GM12878 (cell line): ENCODE measurements at regions not wholly inside any gene's neighbourhood (a gene's known extent, or its start where the extent isn't known, plus 50 kb on each side); places are given as distances from the start of the nearest gene placed in this dataset.

Source experiments
- ATAC-seq: fragments of 200-7000 bp; cut with Tn5 transposase; 3 replicates; pipeline ENCODE4 v1.9.1; 2020; ENCODE audit warnings: mild to moderate bottlenecking, moderate library complexity
- BruUV-seq: library from RNA; stranded (reverse); fragments of 400-500 nt; replicated peaks from 2 replicates; lab custom pipeline; 2021; lab: Mats Ljungman, UMichigan
- CTCF ChIA-PET: fragments of 300-600 bp; sonication (Branson Sonifier 250); formaldehyde crosslinking; extraction: SDS; loops from one replicate; lab custom pipeline; 2021; ENCODE audit warnings: inconsistent platforms; lab: Yijun Ruan, JAX
- POLR2A ChIA-PET: fragments of 350-600 bp; formaldehyde crosslinking; extraction: SDS; loops from one replicate; lab custom pipeline; 2021; ENCODE audit warnings: inconsistent platforms; lab: Charles Lee
- RAD21 ChIA-PET: fragments of 300-600 bp; sonication (Branson Sonifier 250); formaldehyde crosslinking; loops from one replicate; lab custom pipeline; 2023; ENCODE audit warnings: antibody characterized with exemption; ENCODE audit not compliant: unreplicated experiment; lab: Charles Lee
- SMC1A ChIA-PET: fragments of 300-600 bp; sonication (Branson Sonifier 250); formaldehyde crosslinking; loops from one replicate; lab custom pipeline; 2023; ENCODE audit not compliant: unreplicated experiment, uncharacterized antibody; lab: Charles Lee
- DNase-seq: peaks from one replicate; pipeline ENCODE4 v3.0.0-alpha.2; 2011; ENCODE audit warnings: low read depth, low spot score
- FAIRE-seq: peaks from 3 replicates; lab custom pipeline; 2011; peaks lifted over from hg19 to GRCh38; lab: Jason Lieb, UNC
- H2AFZ ChIP-seq: 2 replicates; pipeline ENCODE4 v1.6.0; 2011; ENCODE audit warnings: low read depth, low read length, control low read depth; ENCODE audit not compliant: control insufficient read depth
- H3K27ac ChIP-seq: 2 replicates; pipeline ENCODE4 v1.5.1; 2011; ENCODE audit warnings: control low read depth; ENCODE audit not compliant: control insufficient read depth, insufficient read depth
- H3K27me3 ChIP-seq, 2 experiments: replicated peaks in 1 of 2; 2 replicates each; pipeline versions ENCODE4 v1.6.0 to v1.6.1; 2011; ENCODE audit warnings: low read length in 1 of 2; ENCODE audit not compliant: control insufficient read depth in 2 of 2, insufficient read depth in 2 of 2
- H3K36me3 ChIP-seq, 2 experiments: 2 replicates each; pipeline ENCODE4 v1.5.1; 2011; ENCODE audit warnings: low read length in 1 of 2; ENCODE audit not compliant: control insufficient read depth in 2 of 2, insufficient read depth in 2 of 2
- H3K4me1 ChIP-seq: 2 replicates; pipeline ENCODE4 v1.6.1; 2011; ENCODE audit warnings: mild to moderate bottlenecking, low read length, moderate library complexity, mixed read lengths; ENCODE audit not compliant: control insufficient read depth, insufficient read depth
- H3K4me2 ChIP-seq: 2 replicates; pipeline ENCODE4 v1.6.0; 2011; ENCODE audit warnings: control low read depth; ENCODE audit not compliant: control insufficient read depth, insufficient read depth
- H3K4me3 ChIP-seq: fragments of 200-600 bp; sonication (generic); 2 replicates; pipeline ENCODE4 v1.5.1; 2016
- H3K79me2 ChIP-seq: 2 replicates; pipeline ENCODE4 v1.6.0; 2011; ENCODE audit warnings: low read length; ENCODE audit not compliant: control insufficient read depth, insufficient read depth
- H3K9ac ChIP-seq: 2 replicates; pipeline ENCODE4 v1.8.0; 2011; ENCODE audit warnings: low read length, control low read depth, mixed read lengths; ENCODE audit not compliant: control insufficient read depth, insufficient read depth
- H3K9me3 ChIP-seq: replicated peaks from 3 replicates; pipeline ENCODE4 v1.5.1; 2011; ENCODE audit warnings: mild to moderate bottlenecking, low read length; ENCODE audit not compliant: control insufficient read depth, insufficient read depth
- H4K20me1 ChIP-seq: 2 replicates; pipeline ENCODE4 v1.6.0; 2011; ENCODE audit not compliant: control insufficient read depth, insufficient read depth
- E2F4 ChIP-seq: IDR thresholded peaks from 2 replicates; pipeline ENCODE4 v1.6.1; 2012; ENCODE audit warnings: low read depth, low read length, improper control_type of control experiment
- EP300 ChIP-seq, 2 experiments: fragments of 150-350 bp in 1 of 2; IDR thresholded peaks; 2 replicates each; pipeline ENCODE4 v1.6.1; 2011 to 2012; ENCODE audit warnings: low read depth in 2 of 2, low read length in 2 of 2, borderline replicate concordance in 1 of 2, improper control_type of control experiment in 1 of 2, inconsistent platforms in 1 of 2; ENCODE audit not compliant: control insufficient read depth in 1 of 2
- FOS ChIP-seq: IDR thresholded peaks from 3 replicates; pipeline ENCODE4 v1.6.1; 2011; ENCODE audit warnings: borderline replicate concordance; ENCODE audit not compliant: insufficient read length; ENCODE audit errors: extremely low read depth
- HDAC6 ChIP-seq: fragments of 200-600 bp; sonication (generic); IDR thresholded peaks from one replicate; pipeline ENCODE4 v1.8.0; 2017; ENCODE audit warnings: antibody characterized with exemption; ENCODE audit not compliant: unreplicated experiment
- IKZF1 ChIP-seq: fragments of 450-650 bp; conservative IDR thresholded peaks from 2 replicates; pipeline ENCODE4 v1.6.1; 2017; ENCODE audit warnings: antibody characterized with exemption, mild to moderate bottlenecking
- JUNB ChIP-seq: IDR thresholded peaks from 2 replicates; pipeline ENCODE4 v1.6.1; 2016; ENCODE audit warnings: antibody characterized with exemption, mild to moderate bottlenecking
- JUND ChIP-seq: IDR thresholded peaks from 2 replicates; pipeline ENCODE4 v1.6.1; 2012; ENCODE audit warnings: low read depth, mild to moderate bottlenecking, low read length, improper control_type of control experiment, moderate library complexity
- NRF1 ChIP-seq: conservative IDR thresholded peaks from 2 replicates; pipeline ENCODE4 v1.6.1; 2011; ENCODE audit warnings: mild to moderate bottlenecking, low read depth, low read length, improper control_type of control experiment
- POLR2AphosphoS2 ChIP-seq: IDR thresholded peaks from 2 replicates; pipeline ENCODE4 v1.6.1; 2011; ENCODE audit warnings: low read depth, mild to moderate bottlenecking, low read length, improper control_type of control experiment, moderate library complexity
- RAD21 ChIP-seq: IDR thresholded peaks from 2 replicates; pipeline ENCODE4 v1.6.1; 2011; ENCODE audit warnings: mild to moderate bottlenecking, low read depth, low read length, moderate library complexity; ENCODE audit not compliant: insufficient read depth
- SIX5 ChIP-seq: IDR thresholded peaks from 2 replicates; pipeline ENCODE4 v1.6.1; 2011; ENCODE audit warnings: mild to moderate bottlenecking, low read depth, low read length, moderate library complexity; ENCODE audit not compliant: severe bottlenecking
- SMAD5 ChIP-seq: IDR thresholded peaks from 2 replicates; pipeline ENCODE4 v1.6.1; 2016; ENCODE audit warnings: antibody characterized with exemption, low read depth
- SREBF2 ChIP-seq: IDR thresholded peaks from 2 replicates; pipeline ENCODE4 v1.6.1; 2012; ENCODE audit warnings: mild to moderate bottlenecking, low read length
- TBL1XR1 ChIP-seq: IDR thresholded peaks from 2 replicates; pipeline ENCODE4 v1.6.1; 2012; ENCODE audit warnings: low read depth, low read length, improper control_type of control experiment
- TCF3 ChIP-seq: IDR thresholded peaks from 2 replicates; pipeline ENCODE4 v1.6.1; 2012; ENCODE audit warnings: low read depth, mild to moderate bottlenecking, low read length, borderline replicate concordance; ENCODE audit not compliant: insufficient read depth
- TCF7 ChIP-seq: IDR thresholded peaks from 2 replicates; pipeline ENCODE4 v1.6.1; 2014; ENCODE audit warnings: antibody characterized with exemption, borderline replicate concordance
- ZNF217 ChIP-seq: fragments of 450-650 bp; IDR thresholded peaks from 2 replicates; pipeline ENCODE4 v1.6.1; 2017; ENCODE audit warnings: antibody characterized with exemption, mild to moderate bottlenecking
- WGBS: methylation state at CpG from one replicate; pipeline ENCODE4 v1.1.6; 2016; ENCODE audit warnings: low lambda C conversion rate; ENCODE audit not compliant: insufficient replicate concordance, insufficient coverage; ENCODE audit errors: missing lambda C conversion rate; 5-methylcytosine and 5-hydroxymethylcytosine counted together
- in situ Hi-C: fragments of 300-500 bp; cut with MboI; formaldehyde crosslinking; loops from 9 replicates; pipeline ENCODE4 v1.14.3; 2018; ENCODE audit warnings: mixed read lengths
- intact Hi-C: fragments of 100-400 bp; cut with micrococcal nuclease; formaldehyde crosslinking; loops from one replicate; pipeline ENCODE4 v1.14.2; 2022; ENCODE audit not compliant: unreplicated experiment

- H3K9me3 ChIP-seq, result no peaks in the 10 kb centered on the region; the same call in 2 of the 3 replicates
- H4K20me1 ChIP-seq, result no peaks in the 10 kb centered on the region
- TF ChIP-seq SREBF2 (no peak), EP300 (IDR thresholded peaks at IDR 0.05; ENCODE audit: borderline replicate concordance in 1 of 2, control insufficient read depth in 1 of 2, low read depth in 2 of 2, low read length in 2 of 2) (no peak), FOS (no peak), TCF3 (no peak)
- ChIA-PET SMC1A (no interaction called here), RAD21 (no interaction called here), CTCF (interaction anchor here (1.6 kb wide), 1 partner anchor 23 kb away, joined by 6 read pairs; no protein-coding TSS in a partner anchor), POLR2A (no interaction called here)
- no peaks in the 10 kb centered on the region for H3K36me3 ChIP-seq
- H3K27me3 ChIP-seq, result no peaks in the 10 kb centered on the region
- DNase-seq, result no peak
- FAIRE-seq, result no peak
- H3K4me3 ChIP-seq, result no peak overlapping the region
- ATAC-seq, result no peak
- no peak overlapping the region for H3K4me2 ChIP-seq
- no peak overlapping the region for H2AFZ ChIP-seq
- 31% methylated on average over 3 of the region's 3 CpGs for WGBS
- no peak overlapping the region for H3K27ac ChIP-seq
- H3K4me1 ChIP-seq, result no peaks in the 10 kb centered on the region
- in situ Hi-C loops, result no loop called here
- no peaks in the 10 kb centered on the region for H3K79me2 ChIP-seq
- BruUV-seq, result no TSS peak
- intact Hi-C loops, result no loop called here
- H3K9ac ChIP-seq, result no peak overlapping the region
Observed at GRCh38 chr6:154653385-154653784, 79.8 kb upstream of the SCAF8 start.

DNA sequence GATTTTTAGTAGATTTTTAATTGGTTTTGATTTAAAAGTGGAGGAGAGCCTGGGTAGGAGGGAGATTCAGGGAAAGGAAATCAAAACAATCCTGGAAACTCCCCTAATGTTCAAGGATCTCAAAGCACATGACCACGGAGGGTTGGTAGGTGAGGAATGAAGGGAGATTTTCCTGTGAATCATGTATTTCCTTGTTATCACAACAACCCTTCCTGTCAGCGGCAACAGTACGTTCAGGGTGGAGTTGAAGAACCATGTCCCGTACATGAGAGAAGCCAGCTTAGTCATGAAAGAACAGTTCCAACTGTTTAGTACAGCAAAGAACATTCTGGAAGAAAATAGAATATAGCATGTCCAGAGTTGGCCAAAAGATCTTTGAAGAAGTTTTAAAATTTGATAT, 79.4 kb upstream of the SCAF8 start:
- Histone ChIP-seq H2AFZ (no peak overlapping the region), H3K4me3 (no peak overlapping the region), H4K20me1 (no peaks in the 10 kb centered on the region), H3K27me3 (no peaks in the 10 kb centered on the region), H3K4me2 (no peak overlapping the region), H3K9ac (no peak overlapping the region), H3K9me3 (no peaks in the 10 kb centered on the region; the same call in 2 of the 3 replicates), H3K4me1 (no peaks in the 10 kb centered on the region), H3K27ac (no peak overlapping the region), H3K79me2 (no peaks in the 10 kb centered on the region), H3K36me3 (no peaks in the 10 kb centered on the region)
- in situ Hi-C loops, result no loop called here
- ATAC-seq (no peak), DNase-seq (no peak), FAIRE-seq (no peak)
- ChIA-PET SMC1A (interaction anchor here (0.9 kb wide), 1 partner anchor 50 kb away, joined by 3 read pairs; no protein-coding TSS in a partner anchor), POLR2A (no interaction called here), RAD21 (no interaction called here), CTCF (interaction anchor here (1.6 kb wide), 1 partner anchor 22 kb away, joined by 6 read pairs; no protein-coding TSS in a partner anchor)
- intact Hi-C loops, result no loop called here
- WGBS, result 65% methylated on average over 4 of the region's 4 CpGs
- no TSS peak for BruUV-seq
- TF ChIP-seq JUNB (no peak), NRF1 (no peak), RAD21 (no peak), TBL1XR1 (no peak), SMAD5 (no peak), IKZF1 (no peak), ZNF217 (no peak), JUND (no peak), SIX5 (no peak), POLR2AphosphoS2 (no peak), TCF7 (no peak), HDAC6 (no peak), E2F4 (no peak)
